COLO668 (cell line): ENCODE measurements at regions not wholly inside any gene's neighbourhood (a gene's known extent, or its start where the extent isn't known, plus 50 kb on each side); places are given as distances from the start of the nearest gene placed in this dataset.
"Not testable (repeated sequence)": the region's sequence is repeated elsewhere in the genome, so short reads cannot be mapped to it uniquely, and the experiment has no call there.

Source experiments
- DNase-seq: peaks from one replicate; lab custom pipeline; 2025; ENCODE audit not compliant: unreplicated experiment; lab: John Stamatoyannopoulos, UW

GRCh38 chr6:97347111-97347510 is 64.1 kb upstream of the MMS22L start:
- DNase-seq: no peak

GRCh38 chr6:97361286-97361685 is 78.3 kb upstream of the MMS22L start:
- DNase-seq: peak; percentile 29

- no peak for DNase-seq
Measured at GRCh38 chr6:97364327-97364726, 81.3 kb upstream of the MMS22L start.

GRCh38 chr6:97382071-97382470 is 99.1 kb upstream of the MMS22L start:
- DNase-seq: not testable (repeated sequence)

- DNase-seq: no peak
Measured at GRCh38 chr6:97392735-97393134, 109.7 kb upstream of the MMS22L start.

GRCh38 chr6:97394160-97394748 is 111.2 kb upstream of the MMS22L start:
- DNase-seq: peak; percentile 16

GRCh38 chr6:97396880-97397279 is 113.9 kb upstream of the MMS22L start:
- DNase-seq: no peak

GRCh38 chr6:97399208-97399607 is 116.2 kb upstream of the MMS22L start:
- no peak for DNase-seq

GRCh38 chr6:97401533-97401932 is 118.5 kb upstream of the MMS22L start:
- no peak for DNase-seq

GRCh38 chr6:97405818-97406409 is 122.9 kb upstream of the MMS22L start:
- no peak for DNase-seq

GRCh38 chr6:97406633-97407032 is 123.6 kb upstream of the MMS22L start:
- no peak for DNase-seq

GRCh38 chr6:97411610-97412009 is 128.6 kb upstream of the MMS22L start:
- no peak for DNase-seq

GRCh38 chr6:97412511-97412910 is 129.5 kb upstream of the MMS22L start:
- no peak for DNase-seq

GRCh38 chr6:97422171-97422570 is 139.2 kb upstream of the MMS22L start:
- DNase-seq: no peak

GRCh38 chr6:97423190-97423589 is 140.2 kb upstream of the MMS22L start:
- DNase-seq: no peak

GRCh38 chr6:97427648-97428047 is 144.6 kb upstream of the MMS22L start:
- DNase-seq: no peak

GRCh38 chr6:97437087-97437486 is 154.1 kb upstream of the MMS22L start:
- DNase-seq: no peak

- no peak for DNase-seq
Measured at GRCh38 chr6:97438011-97438671, 155.1 kb upstream of the MMS22L start.

GRCh38 chr6:97440590-97441176 is 157.7 kb upstream of the MMS22L start:
- peak; percentile 6 for DNase-seq

GRCh38 chr6:97443408-97444080 is 160.5 kb upstream of the MMS22L start:
- DNase-seq: no peak

GRCh38 chr6:97445407-97445806 is 162.4 kb upstream of the MMS22L start:
- no peak for DNase-seq
